Endothelial cell of umbilical vein (primary cell): ENCODE measurements at regions not wholly inside any gene's neighbourhood (a gene's known extent, or its start where the extent isn't known, plus 50 kb on each side); places are given as distances from the start of the nearest gene placed in this dataset.

Experiments used
- BruUV-seq: library from RNA; stranded (reverse); fragments of 400-500 nt; replicated peaks from 2 replicates; lab custom pipeline; 2021; lab: Mats Ljungman, UMichigan
- CTCF ChIA-PET: fragments of 300-600, 350-600 bp; sonication (Branson Sonifier 250); formaldehyde crosslinking; loops from one replicate; lab custom pipeline; 2021; ENCODE audit warnings: antibody characterized with exemption, inconsistent platforms; lab: Charles Lee
- POLR2A ChIA-PET: fragments of 300-600, 350-600 bp; sonication (Branson Sonifier 250); formaldehyde crosslinking; loops from one replicate; lab custom pipeline; 2021; ENCODE audit warnings: antibody characterized with exemption, inconsistent platforms; lab: Charles Lee
- DNase-seq: peaks from one replicate; pipeline ENCODE4 v3.0.0-alpha.2; 2011; ENCODE audit warnings: low read depth, low spot score
- FAIRE-seq: peaks from 2 replicates; lab custom pipeline; 2011; peaks lifted over from hg19 to GRCh38; lab: Jason Lieb, UNC
- H2AFZ ChIP-seq: 2 replicates; pipeline ENCODE4 v1.6.0; 2012; ENCODE audit warnings: low read depth, low read length, control low read depth, inconsistent platforms
- H3K27ac ChIP-seq: 2 replicates; pipeline ENCODE4 v1.5.1; 2011; ENCODE audit warnings: low read depth, mild to moderate bottlenecking, control low read depth, low read length, moderate library complexity; ENCODE audit not compliant: insufficient read depth
- H3K27me3 ChIP-seq, 2 experiments: 2 replicates each; pipeline versions ENCODE4 v1.6.0 to v1.6.1; 2011; ENCODE audit warnings: low read length in 2 of 2, mixed read lengths in 1 of 2; ENCODE audit not compliant: control insufficient read depth in 2 of 2, insufficient read depth in 2 of 2
- H3K36me3 ChIP-seq, 2 experiments: 2 replicates in 1 of 2; 3 replicates in 1 of 2; pipeline ENCODE4 v1.5.1; 2011; ENCODE audit warnings: low read length in 2 of 2, mild to moderate bottlenecking in 1 of 2, moderate library complexity in 1 of 2; ENCODE audit not compliant: control insufficient read depth in 2 of 2, insufficient read depth in 2 of 2; ENCODE audit errors: extremely low read depth in 1 of 2
- H3K4me1 ChIP-seq: 3 replicates; pipeline ENCODE4 v1.5.1; 2011; ENCODE audit warnings: mild to moderate bottlenecking, low read length; ENCODE audit not compliant: control insufficient read depth, insufficient read depth; ENCODE audit errors: extremely low read depth
- H3K4me2 ChIP-seq: 2 replicates; pipeline ENCODE4 v1.6.1; 2011; ENCODE audit warnings: low read length, control low read depth, mixed read lengths; ENCODE audit not compliant: insufficient read depth
- H3K4me3 ChIP-seq, 3 experiments: fragments of 200-600 bp in 1 of 3; sonication (generic), shearing (Covaris generic) in 1 of 3; replicated peaks in 1 of 3; 2 replicates each; pipeline ENCODE4 v1.5.1; 2011 to 2016; ENCODE audit warnings: control low read depth in 3 of 3, low read length in 3 of 3, mild to moderate bottlenecking in 2 of 3, inconsistent platforms in 1 of 3, low read depth in 1 of 3, moderate library complexity in 1 of 3; ENCODE audit not compliant: insufficient read depth in 1 of 3
- H3K79me2 ChIP-seq: 2 replicates; pipeline ENCODE4 v1.6.0; 2012; ENCODE audit warnings: low read length, inconsistent platforms; ENCODE audit not compliant: control insufficient read depth, insufficient read depth
- H3K9ac ChIP-seq: replicated peaks from 2 replicates; pipeline ENCODE3; 2011; ENCODE audit warnings: low read length, control low read depth; ENCODE audit not compliant: insufficient read depth; ENCODE audit errors: extremely low read depth
- H3K9me1 ChIP-seq: replicated peaks from 3 replicates; pipeline ENCODE4 v1.6.0; 2011; ENCODE audit warnings: mild to moderate bottlenecking, low read length; ENCODE audit not compliant: control insufficient read depth, insufficient read depth; ENCODE audit errors: extremely low read depth
- H3K9me3 ChIP-seq: replicated peaks from 2 replicates; pipeline ENCODE4 v1.5.1; 2012; ENCODE audit warnings: low read length, inconsistent platforms; ENCODE audit not compliant: control insufficient read depth, insufficient read depth
- H4K20me1 ChIP-seq: replicated peaks from 2 replicates; pipeline ENCODE3; 2011; ENCODE audit warnings: mild to moderate bottlenecking, low read length; ENCODE audit not compliant: control insufficient read depth, insufficient read depth; ENCODE audit errors: extremely low read depth
- CTCF ChIP-seq, 2 donors: IDR thresholded peaks; 1 replicate in 1 of 2; 2 replicates in 1 of 2; pipeline ENCODE4 v1.5.1; 2011; ENCODE audit warnings: low read length in 2 of 2, mild to moderate bottlenecking in 2 of 2, moderate library complexity in 2 of 2, control low read depth in 1 of 2, inconsistent platforms in 1 of 2, low read depth in 1 of 2; ENCODE audit not compliant: insufficient read depth in 1 of 2; ENCODE audit errors: extremely low read depth in 1 of 2
- FOS ChIP-seq: IDR thresholded peaks from 2 replicates; pipeline ENCODE4 v1.6.1; 2011; ENCODE audit warnings: mild to moderate bottlenecking, low read length, moderate library complexity, borderline replicate concordance; ENCODE audit not compliant: insufficient read depth
- JUN ChIP-seq: IDR thresholded peaks from 2 replicates; pipeline ENCODE4 v1.6.1; 2011; ENCODE audit warnings: borderline replicate concordance, low read depth; ENCODE audit not compliant: insufficient read length, insufficient read depth
- MAX ChIP-seq: IDR thresholded peaks from 2 replicates; pipeline ENCODE4 v1.6.1; 2011; ENCODE audit not compliant: insufficient read depth, insufficient read length
- POLR2A ChIP-seq: IDR thresholded peaks from 2 replicates; pipeline ENCODE4 v1.6.1; 2012; ENCODE audit warnings: low read depth, mild to moderate bottlenecking, control low read depth, low read length
- POLR2AphosphoS5 ChIP-seq: IDR thresholded peaks from 2 replicates; pipeline ENCODE4 v1.6.1; 2012; ENCODE audit warnings: low read depth, mild to moderate bottlenecking, control low read depth, low read length, moderate library complexity; ENCODE audit not compliant: insufficient read depth
- dilution Hi-C: fragments of 300-500 bp; cut with MboI; formaldehyde crosslinking; loops from one replicate; pipeline ENCODE4 v1.15.0; 2019; ENCODE audit warnings: low sequenced_read_pairs; ENCODE audit not compliant: extremely low pct_ligation_motif_present
- intact Hi-C: fragments of 100-400 bp; cut with micrococcal nuclease; formaldehyde crosslinking; loops from one replicate; pipeline ENCODE4 v1.10.0; 2022

- no TSS peak for BruUV-seq
- FAIRE-seq (no peak), DNase-seq (no peak)
- Histone ChIP-seq H2AFZ (no peak overlapping the region), H3K36me3 (no peaks in the 10 kb centered on the region), H3K4me3 (no peak overlapping the region), H3K27ac (no peak overlapping the region), H3K4me1 (no peaks in the 10 kb centered on the region), H3K27me3 (no peaks in the 10 kb centered on the region), H3K9ac (no peak overlapping the region), H3K9me1 (no peaks in the 10 kb centered on the region), H4K20me1 (no peaks in the 10 kb centered on the region), H3K4me2 (no peak overlapping the region), H3K9me3 (peaks cover 4% of the 10 kb centered on the region), H3K79me2 (no peaks in the 10 kb centered on the region)
- CTCF ChIA-PET = no interaction called here
- dilution Hi-C loops = no loop called here
- POLR2A ChIA-PET = no interaction called here
- no peak for TF ChIP-seq POLR2AphosphoS5
- TF ChIP-seq FOS = no peak
- no peak for TF ChIP-seq POLR2A
- no peak for TF ChIP-seq CTCF (IDR thresholded peaks at IDR 0.05; ENCODE audit: extremely low read depth in 1 of 2, insufficient read depth in 1 of 2, low read depth in 1 of 2, low read length in 2 of 2)
- TF ChIP-seq MAX = no peak
- intact Hi-C loops = no loop called here
These were observed 453.9 kb downstream of the WDR72 start for GRCh38 chr15:53305554-53305953.

- Histone ChIP-seq H3K9me3 (peaks cover 4% of the 10 kb centered on the region), H3K27ac (no peak overlapping the region), H3K79me2 (no peaks in the 10 kb centered on the region), H3K36me3 (no peaks in the 10 kb centered on the region), H3K27me3 (no peaks in the 10 kb centered on the region), H3K9ac (no peak overlapping the region), H4K20me1 (no peaks in the 10 kb centered on the region), H2AFZ (no peak overlapping the region), H3K4me1 (no peaks in the 10 kb centered on the region), H3K4me3 (no peak overlapping the region), H3K4me2 (no peak overlapping the region), H3K9me1 (no peaks in the 10 kb centered on the region)
- POLR2A ChIA-PET = no interaction called here
- dilution Hi-C loops = no loop called here
- intact Hi-C loops = no loop called here
- CTCF ChIA-PET = no interaction called here
- TF ChIP-seq POLR2A (no peak), JUN (no peak), CTCF (IDR thresholded peaks at IDR 0.05; ENCODE audit: extremely low read depth in 1 of 2, insufficient read depth in 1 of 2, low read depth in 1 of 2, low read length in 2 of 2) (no peak)
- DNase-seq = no peak
- no TSS peak for BruUV-seq
- FAIRE-seq = no peak
These were observed 454.4 kb downstream of the WDR72 start for GRCh38 chr15:53305101-53305500.
